Lower lobe of right lung (tissue), 2 donors: ENCODE measurements at regions not wholly inside any gene's neighbourhood (a gene's known extent, or its start where the extent isn't known, plus 50 kb on each side); places are given as distances from the start of the nearest gene placed in this dataset.
A peak's percentile ranks its signal among the peaks of the same experiment; 100 is the strongest.

Experiments
- ATAC-seq, 2 donors: fragments of 200-7000 bp; cut with Tn5 transposase; one replicate each; pipeline ENCODE4 v1.9.1; 2020 to 2022; ENCODE audit warnings: mild to moderate bottlenecking in 2 of 2, moderate library complexity in 2 of 2
- DNase-seq: peaks from one replicate; pipeline ENCODE4 v3.0.0-alpha.2; 2020
- H3K27ac ChIP-seq: fragments of 200-600 bp; one replicate; pipeline ENCODE4 v1.8.0; 2022
- H3K27me3 ChIP-seq: fragments of 200-600 bp; one replicate; pipeline ENCODE4 v1.8.0; 2022; ENCODE audit warnings: low read depth
- H3K36me3 ChIP-seq: fragments of 200-600 bp; one replicate; pipeline ENCODE4 v1.8.0; 2022; ENCODE audit warnings: mild to moderate bottlenecking
- H3K4me1 ChIP-seq: fragments of 200-600 bp; one replicate; pipeline ENCODE4 v1.8.0; 2022
- H3K4me3 ChIP-seq: fragments of 200-600 bp; one replicate; pipeline ENCODE4 v1.8.0; 2022; ENCODE audit warnings: mild to moderate bottlenecking
- H3K9me3 ChIP-seq: fragments of 200-600 bp; one replicate; pipeline ENCODE4 v1.8.0; 2022
- intact Hi-C: fragments of 100-400 bp; cut with DNase I; formaldehyde crosslinking; loops from one replicate; pipeline ENCODE4 v1.11.0; 2022
- TF ChIP-seq, protein P1 (sequence below): fragments of 200-600 bp; IDR thresholded peaks from one replicate; pipeline ENCODE4 v1.8.0; 2022; ENCODE audit warnings: antibody characterized with exemption, mild to moderate bottlenecking
- donor health status: DM: no; HTN: yes; CAD: no; lungs with severe emphysema.

DNA sequence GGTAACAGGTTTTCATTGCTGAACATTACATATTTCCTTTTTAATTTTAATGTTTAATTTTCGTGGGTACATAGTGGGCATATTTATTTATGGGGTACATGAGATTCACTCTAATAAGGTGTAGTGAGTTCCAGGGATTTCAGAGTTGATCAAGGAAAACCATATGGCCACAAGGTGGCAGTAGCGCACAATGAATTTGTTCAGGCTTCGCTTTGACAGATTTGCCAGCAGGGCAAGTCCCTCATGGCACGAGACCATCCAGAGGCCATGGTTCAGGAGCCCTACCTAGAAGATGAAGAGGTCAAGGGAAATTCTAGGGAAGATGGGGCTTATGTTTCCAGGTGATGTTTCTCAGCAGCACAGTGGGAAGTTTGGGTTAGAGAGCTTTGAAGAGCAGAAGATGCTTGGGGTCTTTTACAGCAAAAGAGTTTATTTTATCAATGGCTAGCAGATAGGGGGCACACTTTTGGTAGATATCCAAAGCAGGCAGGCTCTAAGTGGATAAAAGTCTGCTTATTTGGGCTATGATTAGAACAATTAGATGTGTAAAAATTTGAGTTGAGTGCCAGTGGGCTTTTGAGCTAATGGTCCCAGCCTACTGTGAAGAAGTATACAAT, 1004.4 kb downstream of the AACS start:
- TF ChIP-seq, protein P1, sequence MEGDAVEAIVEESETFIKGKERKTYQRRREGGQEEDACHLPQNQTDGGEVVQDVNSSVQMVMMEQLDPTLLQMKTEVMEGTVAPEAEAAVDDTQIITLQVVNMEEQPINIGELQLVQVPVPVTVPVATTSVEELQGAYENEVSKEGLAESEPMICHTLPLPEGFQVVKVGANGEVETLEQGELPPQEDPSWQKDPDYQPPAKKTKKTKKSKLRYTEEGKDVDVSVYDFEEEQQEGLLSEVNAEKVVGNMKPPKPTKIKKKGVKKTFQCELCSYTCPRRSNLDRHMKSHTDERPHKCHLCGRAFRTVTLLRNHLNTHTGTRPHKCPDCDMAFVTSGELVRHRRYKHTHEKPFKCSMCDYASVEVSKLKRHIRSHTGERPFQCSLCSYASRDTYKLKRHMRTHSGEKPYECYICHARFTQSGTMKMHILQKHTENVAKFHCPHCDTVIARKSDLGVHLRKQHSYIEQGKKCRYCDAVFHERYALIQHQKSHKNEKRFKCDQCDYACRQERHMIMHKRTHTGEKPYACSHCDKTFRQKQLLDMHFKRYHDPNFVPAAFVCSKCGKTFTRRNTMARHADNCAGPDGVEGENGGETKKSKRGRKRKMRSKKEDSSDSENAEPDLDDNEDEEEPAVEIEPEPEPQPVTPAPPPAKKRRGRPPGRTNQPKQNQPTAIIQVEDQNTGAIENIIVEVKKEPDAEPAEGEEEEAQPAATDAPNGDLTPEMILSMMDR = peak; percentile 49
- Histone ChIP-seq H3K27ac (no peak overlapping the region), H3K4me3 (no peak overlapping the region), H3K9me3 (peaks cover 17% of the 10 kb centered on the region), H3K4me1 (no peaks in the 10 kb centered on the region), H3K36me3 (no peaks in the 10 kb centered on the region), H3K27me3 (no peaks in the 10 kb centered on the region)
- intact Hi-C loops = no loop called here
- DNase-seq (no peak), ATAC-seq (peak in 1 of 2 donors; percentile 48)

DNA sequence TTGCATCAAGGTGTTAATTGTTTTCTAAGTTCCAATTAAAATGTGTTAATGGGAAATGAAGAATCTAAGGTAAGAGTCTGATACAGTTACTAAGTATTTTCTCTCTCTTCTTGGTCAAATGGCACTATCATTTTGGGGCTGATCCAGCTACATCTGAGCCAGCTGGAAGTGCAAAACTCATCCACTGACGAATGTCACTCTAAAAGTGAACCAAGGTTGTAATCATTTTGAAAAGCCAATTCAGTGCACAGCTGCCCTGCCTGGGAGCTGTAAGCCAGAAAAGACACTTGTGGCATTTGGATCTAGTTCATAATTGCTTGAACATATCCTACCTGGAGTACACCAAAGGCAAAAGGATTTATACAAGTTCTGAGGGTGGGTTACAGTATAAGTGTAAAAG, 1011.3 kb downstream of the AACS start:
- Histone ChIP-seq H3K4me1 (no peaks in the 10 kb centered on the region), H3K36me3 (no peaks in the 10 kb centered on the region), H3K27me3 (no peaks in the 10 kb centered on the region), H3K27ac (no peak overlapping the region), H3K4me3 (no peak overlapping the region), H3K9me3 (no peaks in the 10 kb centered on the region)
- TF ChIP-seq, protein P1 = no peak
- intact Hi-C loops = no loop called here
- no peak for DNase-seq
- ATAC-seq = no peak

DNA sequence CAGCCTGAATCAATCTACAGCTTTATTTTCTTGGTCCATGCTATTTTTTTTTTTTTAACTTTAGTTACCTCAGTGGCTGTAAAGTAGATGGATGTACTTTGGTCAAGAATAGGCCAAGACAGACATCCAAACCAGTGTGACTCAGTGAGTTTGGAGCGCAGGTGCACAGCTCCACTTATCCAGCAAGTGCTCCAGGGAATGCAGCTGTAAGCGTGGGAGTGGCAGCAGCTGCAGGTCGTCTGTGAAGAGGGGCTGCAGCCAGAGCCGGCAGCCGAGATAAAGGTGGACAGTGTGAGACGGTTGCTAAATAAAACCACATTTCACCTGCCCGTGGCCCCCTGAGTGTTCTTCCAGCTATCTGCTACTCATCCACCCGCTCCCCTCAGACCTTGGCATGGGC, 1018.7 kb downstream of the AACS start:
- no peak overlapping the region for H3K4me3 ChIP-seq
- H3K4me1 ChIP-seq = no peaks in the 10 kb centered on the region
- intact Hi-C loops = no loop called here
- no peaks in the 10 kb centered on the region for H3K27me3 ChIP-seq
- TF ChIP-seq, protein P1 = no peak
- ATAC-seq (no peak), DNase-seq (no peak)
- no peaks in the 10 kb centered on the region for H3K36me3 ChIP-seq
- no peak overlapping the region for H3K27ac ChIP-seq
- no peaks in the 10 kb centered on the region for H3K9me3 ChIP-seq

DNA sequence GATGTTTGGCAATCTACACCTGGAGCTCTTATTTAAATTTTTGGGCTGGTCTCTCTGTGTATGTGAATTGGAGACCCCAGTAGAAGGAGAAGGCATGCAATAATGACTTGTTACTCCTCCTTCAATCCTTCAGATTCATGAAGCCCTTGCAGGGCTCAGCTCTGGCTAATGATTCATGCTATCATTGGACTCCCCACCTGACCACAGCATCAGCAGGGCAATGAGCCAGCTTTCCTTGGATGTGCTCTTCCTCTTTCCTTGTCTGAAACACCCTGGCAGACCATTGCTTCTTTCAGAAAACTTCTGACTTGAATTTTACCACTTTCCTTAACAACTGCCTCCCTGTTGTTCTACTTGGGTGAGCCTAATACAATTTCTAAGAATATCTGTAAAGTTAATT, 1019.2 kb downstream of the AACS start:
- no peaks in the 10 kb centered on the region for H3K27me3 ChIP-seq
- ATAC-seq = no peak
- H3K4me1 ChIP-seq = no peaks in the 10 kb centered on the region
- TF ChIP-seq, protein P1 = no peak
- no peaks in the 10 kb centered on the region for H3K36me3 ChIP-seq
- no peaks in the 10 kb centered on the region for H3K9me3 ChIP-seq
- H3K4me3 ChIP-seq = no peak overlapping the region
- no peak for DNase-seq
- intact Hi-C loops = no loop called here
- H3K27ac ChIP-seq = no peak overlapping the region

DNA sequence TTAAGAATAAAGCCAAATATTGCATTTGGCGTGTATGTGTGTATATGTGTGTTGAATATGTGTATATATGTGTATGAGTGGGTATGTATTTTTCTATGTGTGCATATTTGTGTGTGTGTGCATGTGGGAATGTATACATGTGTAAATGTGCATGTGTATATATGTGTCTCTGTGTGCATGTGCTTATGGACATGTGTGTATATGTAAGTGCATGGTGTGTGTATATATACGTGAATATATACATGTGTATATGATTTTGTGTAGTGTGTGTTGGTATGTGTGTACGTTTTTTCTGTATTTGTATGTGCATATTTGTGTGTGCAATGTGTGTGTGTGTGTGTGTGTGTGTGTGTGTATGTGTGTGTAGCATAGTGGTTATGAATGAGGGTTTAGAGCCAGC, 1021.0 kb downstream of the AACS start:
- ATAC-seq (no peak), DNase-seq (no peak)
- Histone ChIP-seq H3K36me3 (no peaks in the 10 kb centered on the region), H3K4me1 (no peaks in the 10 kb centered on the region), H3K27me3 (no peaks in the 10 kb centered on the region), H3K9me3 (no peaks in the 10 kb centered on the region), H3K27ac (no peak overlapping the region), H3K4me3 (no peak overlapping the region)
- intact Hi-C loops = no loop called here
- TF ChIP-seq, protein P1 = no peak
